GM18867 (cell line): ENCODE measurements at regions not wholly inside any gene's neighbourhood (a gene's known extent, or its start where the extent isn't known, plus 50 kb on each side); places are given as distances from the start of the nearest gene placed in this dataset.
A peak's percentile ranks its signal among the peaks of the same experiment; 100 is the strongest.

Source experiments
- ATAC-seq: cut with Tn5 transposase; IDR thresholded peaks from one replicate; pipeline ENCODE4 v1.9.1; 2021; ENCODE audit warnings: mild to moderate bottlenecking, moderate library complexity; ENCODE audit not compliant: unreplicated experiment

- no peak for ATAC-seq
Observed at GRCh38 chr1:244953901-244954300, 89.6 kb upstream of the HNRNPU start.

DNA sequence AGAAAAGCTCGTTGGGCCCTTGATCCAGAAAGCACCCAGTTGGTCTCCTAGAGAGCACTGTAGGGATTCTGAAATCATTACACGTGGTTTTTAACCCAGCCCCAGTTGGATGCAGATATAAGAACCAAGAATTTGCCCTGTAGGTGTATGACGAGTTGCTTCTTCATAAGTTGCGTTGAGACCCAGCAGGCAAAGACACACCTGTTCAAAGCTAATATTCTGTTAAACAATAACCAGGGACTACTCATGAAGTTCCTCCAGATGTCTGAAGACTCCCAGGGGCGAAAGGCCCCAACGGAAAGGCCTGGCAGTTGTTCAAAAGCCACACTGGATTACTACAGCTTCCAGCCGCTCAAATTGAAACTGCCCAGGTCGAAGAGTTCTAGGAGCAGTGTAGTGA is 88.6 kb upstream of the HNRNPU start:
- ATAC-seq = peak; percentile 67

DNA sequence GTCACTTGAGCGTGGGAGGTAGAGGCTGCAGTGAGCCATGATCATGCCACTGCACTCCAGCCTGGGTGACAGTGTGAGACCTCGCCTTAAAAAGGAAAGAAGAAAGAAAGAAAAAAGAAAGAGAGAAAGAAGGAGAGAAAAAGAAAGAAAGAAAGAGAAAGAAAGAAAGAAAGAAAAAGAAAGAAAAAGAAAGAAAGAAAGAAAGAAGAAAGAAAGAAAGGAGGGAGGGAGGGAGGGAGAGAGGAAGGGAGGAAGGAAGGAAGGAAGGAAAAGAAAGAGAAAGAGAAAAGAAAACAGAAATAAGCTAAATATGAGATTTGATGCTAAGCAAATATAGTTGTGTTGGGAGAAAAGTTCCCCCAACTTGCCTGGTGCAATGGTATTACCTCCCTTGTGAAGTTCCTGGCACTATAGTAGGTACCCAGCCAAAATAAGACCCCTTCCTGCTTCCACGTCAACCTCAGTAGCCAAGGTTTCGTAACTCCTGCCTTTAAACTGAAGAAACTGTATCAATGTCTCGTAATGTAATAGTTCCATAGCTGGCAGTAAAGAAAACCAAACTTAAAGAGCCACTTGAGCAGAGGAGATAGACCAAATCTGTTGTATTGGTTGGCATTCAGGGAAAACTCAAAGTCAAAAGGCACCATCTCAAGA is 88.1 kb upstream of the HNRNPU start:
- peak; percentile 8 for ATAC-seq

GRCh38 chr1:244948416-244948815 is 84.1 kb upstream of the HNRNPU start:
- no peak for ATAC-seq

DNA sequence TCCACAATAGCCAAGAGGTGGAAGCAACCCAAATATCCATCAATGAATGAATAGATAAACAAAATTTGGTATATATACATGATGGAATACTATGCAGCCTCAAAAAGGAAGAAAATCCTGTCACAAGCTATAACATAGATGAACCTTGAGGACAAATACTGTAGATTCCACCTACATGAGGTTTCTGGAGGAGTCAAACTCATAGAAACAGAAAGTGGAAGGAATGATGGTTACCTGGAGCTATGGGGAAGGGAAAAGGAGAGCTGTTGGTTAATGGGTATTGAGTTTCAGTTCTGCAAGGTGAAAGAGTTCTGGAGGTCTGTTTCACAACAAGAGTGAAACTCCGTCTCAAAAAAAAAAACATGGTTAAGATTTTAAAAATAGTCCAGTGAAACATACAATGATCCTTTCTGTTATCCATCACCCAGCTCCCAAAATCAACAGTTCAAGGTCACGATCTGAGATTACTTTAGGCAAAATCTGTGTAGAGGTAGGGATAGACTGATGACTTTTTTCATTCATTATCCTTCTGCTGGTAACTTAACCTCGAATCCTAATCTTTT is 80.8 kb upstream of the HNRNPU start:
- ATAC-seq = peak; percentile 89

GRCh38 chr1:244941121-244941520 is 76.8 kb upstream of the HNRNPU start:
- ATAC-seq = peak; percentile 73

- ATAC-seq = no peak
Observed at GRCh38 chr1:244937099-244937498, 72.8 kb upstream of the HNRNPU start.

DNA sequence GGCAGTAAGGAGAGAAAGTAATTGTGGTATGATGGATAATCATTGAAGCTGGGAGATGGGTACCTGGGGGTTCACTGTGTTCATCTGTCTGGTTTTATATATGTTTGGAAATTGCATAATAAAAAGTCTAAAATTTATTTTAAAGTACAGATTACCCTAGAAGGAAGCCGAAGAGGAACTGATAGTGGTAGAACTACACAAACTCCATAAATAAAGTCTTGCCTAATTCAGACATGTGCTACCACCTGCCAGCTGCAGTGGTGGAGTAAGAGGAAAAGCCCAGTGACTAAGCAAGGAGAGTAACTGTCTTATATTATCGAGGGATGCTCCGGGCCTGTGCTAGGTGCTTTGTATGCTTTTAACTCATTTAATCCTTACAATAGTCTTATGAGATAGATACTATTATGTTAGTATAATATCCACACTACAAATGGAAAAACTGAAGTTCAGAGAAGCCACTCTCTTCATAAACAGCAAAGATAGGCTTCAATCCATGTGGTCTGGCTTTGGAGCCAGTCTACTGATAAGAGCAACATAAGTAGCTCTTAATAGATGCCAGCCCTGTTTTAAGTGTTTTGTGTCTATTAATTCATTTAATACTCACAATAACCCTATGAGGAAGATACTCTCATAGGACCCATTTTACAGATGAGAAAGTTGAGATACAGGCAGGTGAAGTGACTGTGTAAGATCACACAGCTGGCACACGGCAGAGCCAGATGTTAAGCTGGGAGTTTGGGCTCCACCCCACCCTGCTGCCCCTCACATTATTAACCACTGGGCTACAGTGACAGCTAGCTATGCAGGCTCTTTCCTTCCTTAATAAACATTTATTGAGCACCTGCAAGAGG is 56.8 kb upstream of the HNRNPU start:
- ATAC-seq = peak; percentile 71

DNA sequence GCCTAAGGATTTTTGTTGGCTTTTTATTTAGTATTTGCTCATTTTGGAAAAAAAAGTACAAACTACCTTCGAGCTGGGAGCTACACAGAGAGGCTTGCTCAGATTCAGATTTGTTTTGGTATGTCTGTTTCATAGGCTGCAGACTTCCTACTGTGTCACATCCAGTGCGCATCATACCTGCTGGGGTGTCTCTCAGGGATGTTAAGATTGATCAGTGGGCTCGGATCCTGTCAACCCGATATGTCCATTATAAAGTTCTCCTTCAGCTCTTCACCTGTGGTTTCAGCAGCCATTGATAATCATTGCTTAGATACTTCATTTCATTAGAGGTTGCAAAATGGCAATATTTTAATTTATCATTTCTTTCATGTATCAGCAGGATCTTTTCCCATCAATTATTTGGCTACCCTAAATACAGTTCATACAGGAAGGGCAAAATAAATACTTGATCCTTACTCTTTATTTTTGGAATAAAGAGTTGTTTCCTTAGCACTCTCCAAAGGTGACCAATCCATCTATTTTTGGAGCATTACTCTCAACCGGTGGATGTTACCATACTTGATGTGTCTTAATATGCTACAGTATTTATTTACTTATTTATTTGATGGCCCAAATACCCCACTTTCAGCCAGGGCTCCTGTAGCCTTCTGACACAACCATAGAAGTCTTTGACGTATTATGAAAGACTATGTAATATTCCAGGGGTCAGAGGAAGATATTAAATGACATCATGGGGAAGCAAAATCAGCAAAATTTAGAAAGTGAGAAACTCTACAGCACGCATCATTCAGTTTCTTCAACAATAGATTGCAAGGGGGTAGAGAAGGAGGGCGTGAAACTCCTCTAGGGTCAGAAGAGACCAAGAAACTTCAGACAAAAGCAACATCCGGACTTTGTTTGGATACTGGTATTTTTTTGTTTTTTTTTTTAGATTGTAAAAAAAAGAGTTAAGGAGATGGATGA is 55.3 kb upstream of the HNRNPU start:
- ATAC-seq = no peak

DNA sequence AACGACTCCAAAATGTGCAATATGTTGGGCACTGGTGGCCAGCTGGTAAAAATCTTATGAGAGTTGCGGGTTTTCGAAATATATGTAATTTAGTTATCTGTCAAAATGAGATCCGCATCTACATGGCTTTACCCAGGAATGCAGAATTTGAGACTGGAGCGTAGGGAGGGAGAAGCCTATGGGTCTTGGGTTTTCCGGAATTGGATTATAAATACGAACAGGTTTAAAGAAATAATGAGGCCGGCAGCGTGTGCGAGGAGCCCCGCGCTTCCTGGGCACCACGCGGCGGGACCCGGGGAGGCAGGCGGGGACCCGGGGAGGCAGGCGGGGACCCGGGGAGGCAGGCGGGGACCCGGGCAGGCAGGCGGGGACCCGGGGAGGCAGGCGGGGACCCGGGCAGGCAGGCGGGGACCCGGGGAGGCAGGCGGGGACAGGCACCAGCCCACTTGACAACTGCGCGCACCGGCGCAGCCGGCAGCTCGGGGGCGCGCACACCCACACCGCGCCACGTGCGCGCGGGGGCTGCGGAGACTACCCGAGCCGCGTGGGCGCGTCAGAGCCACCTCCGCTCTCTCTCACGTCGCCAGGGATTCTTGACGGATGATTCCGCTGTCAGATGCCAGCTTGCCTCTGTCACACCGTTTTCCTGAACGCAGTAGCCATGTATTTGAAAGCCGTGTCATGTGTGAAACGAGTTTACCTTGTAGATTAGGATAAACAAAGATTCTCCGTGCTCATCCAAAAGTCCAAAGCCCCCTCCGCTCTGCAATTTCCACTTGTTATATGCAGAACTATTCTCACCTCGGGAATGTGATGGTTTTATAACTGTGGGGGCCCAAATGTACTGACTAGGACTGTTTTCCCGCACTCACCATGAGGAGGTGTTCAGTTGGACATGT is 54.3 kb upstream of the HNRNPU start:
- ATAC-seq = peak; percentile 72

DNA sequence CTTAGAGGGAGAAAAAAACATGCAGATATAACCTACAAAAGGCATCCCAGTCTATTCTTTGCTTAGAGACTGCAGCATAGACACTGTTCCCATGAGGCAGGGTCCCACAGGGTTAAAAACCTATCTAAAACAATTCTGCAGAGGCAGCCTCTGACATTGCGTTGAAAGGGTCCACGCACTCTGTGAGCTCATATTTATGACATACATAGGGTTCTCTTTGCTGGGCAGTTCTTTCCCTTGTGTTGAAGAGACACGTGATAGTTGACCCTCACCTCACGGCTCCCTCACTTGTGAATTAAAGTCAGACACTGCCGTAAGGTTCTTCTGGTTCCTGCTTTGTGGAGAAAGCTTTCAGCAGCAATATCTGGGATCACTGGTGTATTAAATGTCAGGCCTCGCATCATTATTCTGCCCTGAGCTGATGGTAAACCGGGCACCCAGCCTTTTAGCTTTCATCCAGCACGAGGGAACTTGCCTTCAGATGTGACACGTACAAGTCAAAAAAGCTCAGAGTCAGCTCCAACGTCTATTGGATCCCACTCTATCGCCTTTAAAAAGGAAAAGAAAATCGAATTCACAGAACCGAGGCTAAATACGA is 52.8 kb upstream of the HNRNPU start:
- no peak for ATAC-seq

- ATAC-seq = no peak
Observed at GRCh38 chr1:244915736-244916135, 51.4 kb upstream of the HNRNPU start.

DNA sequence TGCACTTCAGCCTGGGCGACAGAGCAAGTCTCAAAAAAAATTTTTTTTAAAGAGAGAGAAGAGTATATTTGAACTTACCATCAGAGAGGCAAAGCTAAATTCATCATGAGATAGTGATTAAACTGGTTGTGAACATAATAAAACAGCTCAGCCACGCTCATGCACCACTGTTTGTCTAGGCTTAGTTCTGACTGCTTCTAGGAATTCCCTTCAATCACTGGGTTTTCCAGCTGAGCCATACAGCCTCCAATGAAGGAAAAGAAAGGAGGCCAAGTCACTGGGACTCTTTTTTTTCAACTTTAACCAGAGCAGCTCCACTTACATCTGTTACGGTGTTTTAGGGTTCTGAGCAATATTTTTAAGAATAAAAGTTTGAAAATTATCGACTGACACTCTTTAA is 50.4 kb upstream of the HNRNPU start:
- ATAC-seq = no peak
